K562 (cell line): ENCODE measurements at regions not wholly inside any gene's neighbourhood (a gene's known extent, or its start where the extent isn't known, plus 50 kb on each side); places are given as distances from the start of the nearest gene placed in this dataset.

ENCODE experiments used
- HMG20A ChIP-seq: fragments of 450-650 bp; formaldehyde crosslinking; conservative IDR thresholded peaks from 2 replicates; pipeline ENCODE4 v1.4.0; 2020; ENCODE audit warnings: mild to moderate bottlenecking, mixed read lengths
- MBD1 ChIP-seq: fragments of 250-450 bp; sonication (Bioruptor Pico); IDR thresholded peaks from 2 replicates; pipeline ENCODE4 v1.8.0; 2022; ENCODE audit warnings: inconsistent platforms
- NRF1 ChIP-seq, 2 experiments: fragments of 450-650 bp; IDR thresholded peaks in 1 of 2; conservative IDR thresholded peaks in 1 of 2; 2 replicates each; pipeline ENCODE4 v1.6.1; 2014; ENCODE audit warnings: mild to moderate bottlenecking in 2 of 2
- RBM25 ChIP-seq: fragments of 200-400 bp; formaldehyde crosslinking; IDR thresholded peaks from 2 replicates; pipeline ENCODE4 v1.6.1; 2018; ENCODE audit warnings: low read length, low read depth, moderate library complexity; ENCODE audit not compliant: severe bottlenecking
- ZBTB7A ChIP-seq: IDR thresholded peaks from 2 replicates; pipeline ENCODE4 v1.6.1; 2011; ENCODE audit warnings: low read depth, mild to moderate bottlenecking, low read length, moderate library complexity, borderline replicate concordance; ENCODE audit not compliant: control insufficient read depth
- ZNF197 ChIP-seq: fragments of 200-800 bp; sonication (Bioruptor generic); IDR thresholded peaks from 2 replicates; pipeline ENCODE4 v1.6.1; 2016; ENCODE audit warnings: low read depth, missing genetic modification characterization, missing compliant biosample characterization
- ZNF253 ChIP-seq: fragments of 250-450 bp; sonication (Bioruptor Pico); conservative IDR thresholded peaks from 2 replicates; pipeline ENCODE4 v1.6.1; 2021; ENCODE audit warnings: mild to moderate bottlenecking
- ZNF277 ChIP-seq: fragments of 250-450 bp; sonication (Bioruptor Pico); IDR thresholded peaks from 2 replicates; pipeline ENCODE4 v1.8.0; 2022; ENCODE audit warnings: inconsistent platforms, mild to moderate bottlenecking, moderate library complexity, borderline replicate concordance
- ZNF717 ChIP-seq: fragments of 250-450 bp; sonication (Bioruptor Pico); IDR thresholded peaks from 2 replicates; pipeline ENCODE4 v1.5.0; 2021
- ZNF740 ChIP-seq, 3 experiments: fragments of 200-800 bp in 1 of 3; sonication (Bioruptor generic) in 1 of 3; sonication (generic) in 1 of 3; formaldehyde crosslinking in 1 of 3; IDR thresholded peaks; 2 replicates each; pipeline versions ENCODE4 v1.6.1 to v1.8.0; 2016 to 2022; ENCODE audit warnings: mild to moderate bottlenecking in 2 of 3, missing compliant biosample characterization in 2 of 3, missing genetic modification characterization in 2 of 3, missing genetic modification reagents in 1 of 3

- TF ChIP-seq MBD1 (CRISPR knock-in tag): no peak
- TF ChIP-seq NRF1 (conservative IDR thresholded peaks at IDR 0.05 in 1 of 2, IDR thresholded peaks at IDR 0.05 in 1 of 2): no peak
- no peak for TF ChIP-seq ZNF253 (CRISPR knock-in tag)
- TF ChIP-seq ZNF740 (CRISPR knock-in tag; IDR thresholded peaks at IDR 0.05): no peak
- TF ChIP-seq ZNF740 (tag; IDR thresholded peaks at IDR 0.05): no peak
- TF ChIP-seq ZBTB7A: no peak
- TF ChIP-seq HMG20A (CRISPR knock-in tag): no peak
- no peak for TF ChIP-seq ZNF197
- TF ChIP-seq RBM25: no peak
- TF ChIP-seq ZNF717 (CRISPR knock-in tag): no peak
- TF ChIP-seq ZNF277 (CRISPR knock-in tag): no peak
- TF ChIP-seq, all 486 proteins: peak for 0
These were observed 54.2 kb upstream of the TSPAN5 start (continued) for GRCh38 chr4:98712607-98713006.
